ENCODE measurements at regions not wholly inside any gene's neighbourhood (a gene's known extent, or its start where the extent isn't known, plus 50 kb on each side); places are given as distances from the start of the nearest gene placed in this dataset.

GRCh38 chr7:42479816-42480633 lies 243.0 kb upstream of the GLI3 start:
- Histone ChIP-seq H3K4me1 (ENCODE audit: insufficient read depth, low read length) (peaks cover 2% of the 10 kb centered on the region; the same call in 1 of the 2 replicates), H2BK5ac (ENCODE audit: insufficient read length, low read length) (no peak overlapping the region), H2BK20ac (ENCODE audit: low read depth, low read length, poor library complexity, severe bottlenecking) (no peak overlapping the region), H3K79me2 (ENCODE audit: insufficient read depth, low read length) (no peaks in the 10 kb centered on the region), H2BK12ac (ENCODE audit: insufficient read length, low read depth, low read length) (no peak overlapping the region), H3K14ac (ENCODE audit: insufficient read depth, low read length) (no peak overlapping the region), H2BK15ac (ENCODE audit: low read depth, low read length) (no peak overlapping the region), H4K91ac (ENCODE audit: insufficient read length, low read depth, low read length) (no peak overlapping the region), H3K27ac (ENCODE audit: insufficient read length, low read depth, low read length) (no peak overlapping the region), H3K9me3 (ENCODE audit: control insufficient read depth, low read depth, low read length) (no peaks in the 10 kb centered on the region), H3K4ac (ENCODE audit: low read depth, low read length) (no peak overlapping the region), H2BK120ac (ENCODE audit: low read depth, low read length, poor library complexity, severe bottlenecking) (no peak overlapping the region), H4K5ac (ENCODE audit: insufficient read length, low read depth, low read length) (no peak overlapping the region), H3T11ph (ENCODE audit: low read length) (no peak overlapping the region), H4K8ac (replicated peaks; ENCODE audit: insufficient read length, low read depth, low read length) (no peak overlapping the region), H3K23ac (ENCODE audit: insufficient read length, low read depth, low read length) (no peak overlapping the region), H2AK5ac (ENCODE audit: insufficient read length, low read length) (no peak overlapping the region), H2AFZ (ENCODE audit: low read length) (no peak overlapping the region), H3K4me2 (ENCODE audit: insufficient read depth, insufficient read length, low read length) (no peak overlapping the region), H3K23me2 (ENCODE audit: insufficient read length, low read depth, low read length, poor library complexity, severe bottlenecking) (no peaks in the 10 kb centered on the region), H3K9ac (ENCODE audit: extremely low read depth, insufficient read length, low read length) (no peak overlapping the region), H4K20me1 (ENCODE audit: control insufficient read depth, insufficient read depth, insufficient read length) (no peaks in the 10 kb centered on the region), H3K79me1 (ENCODE audit: insufficient read depth, low read depth, low read length, poor library complexity, severe bottlenecking) (no peaks in the 10 kb centered on the region), H3K56ac (ENCODE audit: insufficient read length, low read depth, low read length) (no peak overlapping the region), H3K27me3 (ENCODE audit: insufficient read depth, low read length) (no peaks in the 10 kb centered on the region), H3K18ac (ENCODE audit: insufficient read length, low read depth, low read length) (no peak overlapping the region)
- Mint-ChIP-seq H3K27me3 (ENCODE audit: low read depth) (no peaks in the 10 kb centered on the region), H3K9me3 (no peaks in the 10 kb centered on the region; a peak in 1 of 5 replicates), H3K4me3 (no peak overlapping the region), H3K4me1 (peaks cover 10 to 28% of the 10 kb centered on the region in 2 experiments), H3K36me3 (ENCODE audit: insufficient read depth in 1 of 3, low read depth in 3 of 3) (peaks cover 0 to 2% (median 0%) of the 10 kb centered on the region in 3 experiments; a peak in 1 of 7 replicates), H3K27ac (peak overlapping the region in 1 of 3 experiments; percentile 32; a peak in 2 of 7 replicates)
- no peak for DNase-seq
- WGBS (ENCODE audit: extremely low coverage, insufficient read length, low lambda C conversion rate), result no CpG with 5 or more reads among the region's 9 CpGs
- TF ChIP-seq, protein P1, sequence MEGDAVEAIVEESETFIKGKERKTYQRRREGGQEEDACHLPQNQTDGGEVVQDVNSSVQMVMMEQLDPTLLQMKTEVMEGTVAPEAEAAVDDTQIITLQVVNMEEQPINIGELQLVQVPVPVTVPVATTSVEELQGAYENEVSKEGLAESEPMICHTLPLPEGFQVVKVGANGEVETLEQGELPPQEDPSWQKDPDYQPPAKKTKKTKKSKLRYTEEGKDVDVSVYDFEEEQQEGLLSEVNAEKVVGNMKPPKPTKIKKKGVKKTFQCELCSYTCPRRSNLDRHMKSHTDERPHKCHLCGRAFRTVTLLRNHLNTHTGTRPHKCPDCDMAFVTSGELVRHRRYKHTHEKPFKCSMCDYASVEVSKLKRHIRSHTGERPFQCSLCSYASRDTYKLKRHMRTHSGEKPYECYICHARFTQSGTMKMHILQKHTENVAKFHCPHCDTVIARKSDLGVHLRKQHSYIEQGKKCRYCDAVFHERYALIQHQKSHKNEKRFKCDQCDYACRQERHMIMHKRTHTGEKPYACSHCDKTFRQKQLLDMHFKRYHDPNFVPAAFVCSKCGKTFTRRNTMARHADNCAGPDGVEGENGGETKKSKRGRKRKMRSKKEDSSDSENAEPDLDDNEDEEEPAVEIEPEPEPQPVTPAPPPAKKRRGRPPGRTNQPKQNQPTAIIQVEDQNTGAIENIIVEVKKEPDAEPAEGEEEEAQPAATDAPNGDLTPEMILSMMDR (conservative IDR thresholded peaks at IDR 0.05), result no peak
